Activated CD4-positive, alpha-beta T cell treated with anti-CD3 and anti-CD28 coated beads, Interleukin-2, Interleukin-6, amounts not matched to agents 100 ng/mL and 50 ng/mL, durations not matched to agents 16 hours and 8 hours (primary cell): ENCODE measurements at regions not wholly inside any gene's neighbourhood (a gene's known extent, or its start where the extent isn't known, plus 50 kb on each side); places are given as distances from the start of the nearest gene placed in this dataset.
A peak's percentile ranks its signal among the peaks of the same experiment; 100 is the strongest.
"Not testable (repeated sequence)": the region's sequence is repeated elsewhere in the genome, so short reads cannot be mapped to it uniquely, and the experiment has no call there.

Source experiments
- DNase-seq: peaks from one replicate; pipeline ENCODE4 v3.0.0-alpha.2; 2020

DNA sequence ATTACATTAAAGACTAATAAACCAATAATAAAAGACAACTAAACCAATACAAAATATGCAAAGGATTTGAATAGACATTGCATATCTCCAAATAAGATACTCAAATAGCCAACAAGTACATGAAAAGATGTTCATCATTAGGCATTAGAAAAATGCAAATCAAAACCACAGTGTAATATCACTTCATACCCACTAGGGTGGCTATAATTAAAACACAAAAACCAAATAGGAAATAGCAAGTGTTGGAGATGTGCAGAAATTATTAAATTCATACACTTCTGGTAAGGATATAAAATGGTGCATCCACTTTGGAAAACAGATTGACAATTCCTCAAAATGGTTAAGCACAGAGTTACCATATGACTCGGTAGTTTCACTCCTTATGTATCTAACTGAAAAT is 860.8 kb upstream of the DIAPH2 start:
- no peak for DNase-seq

DNA sequence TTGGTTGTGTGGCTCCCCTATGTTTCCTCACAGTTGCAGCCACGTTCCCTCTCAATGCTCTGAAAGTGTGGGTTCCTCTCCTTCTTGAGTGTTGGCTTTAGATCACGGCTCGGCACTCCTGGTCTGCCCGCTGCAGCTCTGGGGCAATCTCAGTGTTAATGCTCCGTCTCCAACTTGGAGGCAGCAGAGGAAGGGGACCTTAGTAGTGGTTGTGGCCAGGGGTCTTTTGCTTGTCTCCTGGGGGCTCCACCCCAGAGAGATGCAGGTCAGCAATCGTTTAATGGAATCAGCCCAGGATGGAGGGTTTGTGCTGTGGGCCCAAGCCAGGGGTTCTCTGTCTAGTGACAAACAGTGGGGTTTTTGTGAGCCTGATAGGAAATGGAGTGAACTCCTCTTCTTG is 849.4 kb upstream of the DIAPH2 start:
- no peak for DNase-seq

DNA sequence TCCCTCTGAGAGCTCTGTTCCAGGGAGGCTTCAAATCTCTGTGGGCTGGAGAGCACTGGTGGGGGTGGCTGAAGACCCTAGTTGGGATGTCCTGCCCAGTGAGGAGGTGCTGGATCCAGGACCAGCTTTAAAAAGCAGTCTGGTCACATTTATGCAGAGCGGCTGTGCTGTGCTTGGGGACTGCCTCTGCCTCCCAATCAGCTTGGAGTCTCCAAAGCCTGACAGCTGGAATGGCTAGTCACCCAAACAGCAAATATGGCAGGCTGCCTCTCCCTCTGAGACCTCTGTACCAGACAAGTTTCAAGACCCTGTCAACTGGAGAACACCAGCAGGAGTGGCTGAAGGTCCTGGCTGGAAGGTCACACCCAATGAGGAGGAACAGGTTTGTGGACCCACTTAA is 848.1 kb upstream of the DIAPH2 start:
- no peak for DNase-seq

DNA sequence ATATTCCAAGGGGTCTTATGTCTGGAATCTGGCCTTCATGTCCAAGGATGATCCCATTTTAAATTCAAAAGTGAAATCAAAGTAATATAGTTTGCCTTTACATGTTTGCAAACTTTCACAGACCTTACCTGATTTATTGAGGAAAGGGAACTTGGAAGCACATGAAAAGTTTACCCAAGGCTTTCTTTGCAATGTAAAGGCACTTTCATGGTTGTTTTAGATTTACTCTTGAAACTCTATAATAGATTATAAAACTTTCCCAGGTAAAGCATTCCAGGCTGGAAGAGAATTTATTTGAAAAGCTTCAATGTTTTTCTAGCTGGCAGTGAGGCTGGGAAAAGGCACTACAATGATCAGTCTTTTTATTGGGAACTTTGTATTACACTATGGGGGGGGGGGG is 842.8 kb upstream of the DIAPH2 start:
- DNase-seq, result no peak

DNA sequence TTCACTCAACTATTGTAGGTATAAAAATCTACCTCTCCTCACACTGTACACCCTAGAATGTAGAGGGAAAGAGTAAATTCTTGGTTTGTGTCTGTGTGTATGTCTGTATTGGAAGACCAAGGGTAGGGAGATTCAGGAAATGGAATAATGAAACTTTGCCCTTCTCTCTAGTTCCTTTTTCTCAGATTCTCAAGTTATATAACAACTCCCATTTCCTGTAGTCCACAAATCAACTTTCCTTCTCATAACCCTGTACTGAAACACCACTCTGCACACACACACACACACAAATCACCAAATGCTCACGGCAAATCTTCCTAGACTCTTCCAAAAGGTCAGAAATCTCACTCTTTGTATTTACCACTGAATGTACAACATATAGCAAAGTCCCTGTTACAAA is 824.5 kb upstream of the DIAPH2 start:
- DNase-seq, result no peak

DNA sequence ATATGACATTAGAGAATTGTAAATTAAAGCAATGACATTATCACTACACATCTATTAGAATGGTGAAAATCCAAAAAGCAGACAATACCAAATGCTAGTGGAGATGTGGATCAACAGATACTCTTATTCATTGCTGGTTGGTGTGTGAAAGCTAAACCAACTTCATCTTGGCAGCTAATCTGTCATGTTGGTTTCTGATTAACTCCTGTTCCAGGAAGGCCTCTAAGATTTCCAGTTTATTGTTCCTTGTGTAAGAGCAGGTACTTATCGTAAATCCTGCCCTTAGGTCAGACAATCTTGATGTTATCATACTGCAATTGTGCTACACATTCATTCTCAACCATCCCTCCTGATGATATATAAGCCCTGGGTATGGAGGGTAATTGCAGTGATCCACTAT is 809.0 kb upstream of the DIAPH2 start:
- DNase-seq, result no peak

DNA sequence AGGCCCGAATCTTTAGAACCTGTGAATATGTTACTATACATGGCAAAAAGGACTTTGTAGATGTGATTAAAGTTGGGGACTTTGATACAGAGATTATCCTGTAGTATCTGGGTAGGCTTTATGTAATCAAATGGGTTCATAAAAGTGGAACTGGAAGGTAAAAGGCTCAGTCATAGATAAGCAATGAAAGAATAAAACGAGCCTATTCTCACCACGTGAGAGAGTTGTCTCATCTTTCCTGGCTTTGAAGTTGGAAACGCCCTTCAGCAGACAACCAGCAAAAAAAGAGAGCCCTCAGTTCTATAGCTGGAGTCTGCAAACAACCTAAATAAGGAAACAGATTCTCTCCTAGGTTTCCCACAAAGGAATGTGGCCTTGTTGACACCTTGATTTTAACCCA is 805.8 kb upstream of the DIAPH2 start:
- no peak for DNase-seq

DNA sequence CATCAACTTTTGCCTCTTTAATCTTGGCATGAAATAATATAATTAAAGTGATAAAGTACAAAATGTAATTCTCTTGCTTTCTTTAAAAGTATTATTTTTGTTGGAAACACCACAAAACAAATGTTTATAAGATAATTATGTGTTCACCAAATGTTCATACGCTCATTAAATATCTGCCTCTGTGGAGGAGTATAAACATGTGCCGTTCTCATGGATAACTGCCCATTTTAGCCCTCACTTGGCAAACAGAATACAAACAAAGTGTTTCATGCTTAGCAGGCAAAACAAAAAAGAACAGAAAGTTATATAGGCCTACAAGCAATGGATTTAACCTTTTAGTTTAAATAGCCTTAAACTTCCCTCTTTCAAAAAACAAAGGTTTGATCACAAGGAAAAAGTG is 800.5 kb upstream of the DIAPH2 start:
- no peak for DNase-seq

DNA sequence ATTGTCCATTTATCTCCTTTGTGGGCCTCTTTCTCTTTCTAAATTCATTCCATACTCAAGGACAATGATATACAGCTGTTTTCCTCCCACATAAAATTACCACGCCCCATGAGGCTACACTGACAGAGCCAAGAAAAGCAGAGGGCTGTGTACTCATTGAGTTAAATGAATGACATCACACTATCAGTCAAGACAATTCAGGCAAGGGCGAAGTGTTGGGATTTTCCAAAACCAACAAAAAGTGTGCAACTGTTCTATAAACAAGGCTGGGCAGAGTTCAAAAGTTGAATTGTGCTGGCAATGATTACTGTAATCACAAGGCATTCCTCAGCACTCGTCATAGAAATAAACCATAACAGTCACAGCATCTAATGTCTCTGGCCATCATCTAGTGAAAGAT is 799.6 kb upstream of the DIAPH2 start:
- DNase-seq, result no peak

DNA sequence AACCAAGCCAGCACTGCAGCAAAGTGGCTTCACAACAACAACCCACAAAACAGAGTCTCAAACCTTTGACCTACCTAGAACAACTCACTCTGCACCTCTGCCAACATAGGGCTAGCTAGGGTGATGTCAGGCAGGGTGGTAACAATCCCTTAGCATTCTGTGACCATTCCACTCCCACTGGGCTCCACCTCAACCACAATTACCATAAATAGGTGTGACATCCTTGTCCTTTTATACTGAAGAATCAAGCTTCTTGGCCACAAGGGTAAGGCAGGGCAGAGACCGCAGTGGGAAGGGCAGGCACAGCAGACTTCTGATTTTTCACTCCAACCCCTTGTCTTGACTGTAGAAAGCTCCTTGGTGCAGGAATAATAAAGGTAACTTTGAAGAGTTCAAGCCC is 795.4 kb upstream of the DIAPH2 start:
- no peak for DNase-seq

DNA sequence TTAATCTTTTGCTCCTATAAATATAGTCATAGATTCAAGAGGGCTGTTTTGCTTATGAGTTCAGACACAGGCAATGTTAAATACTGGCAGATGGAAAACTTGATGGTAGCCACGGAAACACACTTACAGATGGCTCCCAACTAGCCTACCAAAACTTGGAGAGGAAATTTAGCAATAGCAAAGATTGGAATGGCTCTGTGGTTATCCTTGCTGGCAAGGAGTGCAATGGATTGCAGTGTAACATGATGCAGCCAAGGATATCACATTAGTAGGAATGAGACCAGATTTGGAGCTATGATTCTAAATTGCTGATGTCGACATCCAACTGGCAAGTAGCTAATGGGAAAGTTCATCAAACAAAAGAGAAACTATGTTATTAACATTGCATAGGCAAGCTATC is 791.0 kb upstream of the DIAPH2 start:
- DNase-seq, result no peak

DNA sequence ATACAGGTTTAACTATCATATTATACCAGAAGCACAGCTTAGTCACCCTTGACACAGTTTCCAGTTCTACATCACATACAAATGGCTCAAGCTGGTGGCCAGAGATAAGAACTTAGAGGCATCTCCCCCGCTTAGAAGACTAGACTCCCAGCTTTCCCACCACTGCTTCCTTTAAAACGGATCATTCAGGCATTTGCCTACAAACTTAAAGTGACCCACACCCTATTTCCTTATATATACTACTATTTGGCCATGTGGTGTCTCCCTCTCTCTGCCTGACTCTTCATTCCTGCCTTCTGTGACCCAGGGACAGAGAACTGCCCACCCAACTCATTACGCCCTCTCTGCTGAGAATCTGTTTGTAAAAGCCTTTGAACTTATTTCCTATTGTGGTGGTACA is 781.2 kb upstream of the DIAPH2 start:
- DNase-seq, result no peak

DNA sequence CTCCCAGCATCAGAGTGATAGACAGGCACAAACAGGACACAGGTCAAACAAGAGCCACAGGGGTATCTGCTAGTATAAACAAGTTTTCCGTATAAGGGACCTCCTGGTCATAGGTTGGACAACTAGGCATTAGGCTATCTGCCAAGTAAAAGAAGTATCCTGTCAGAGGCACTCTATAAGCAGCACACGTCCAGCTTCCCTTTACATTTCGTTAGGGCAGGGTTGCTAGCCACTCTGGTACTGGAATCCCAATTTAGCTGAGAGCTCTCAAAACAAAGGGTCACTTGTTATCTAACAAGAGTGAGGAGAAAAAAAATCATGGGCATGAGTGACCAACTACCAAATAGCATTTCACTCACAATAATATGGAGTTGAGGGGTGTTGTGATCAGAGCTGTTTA is 780.7 kb upstream of the DIAPH2 start:
- DNase-seq, result no peak

DNA sequence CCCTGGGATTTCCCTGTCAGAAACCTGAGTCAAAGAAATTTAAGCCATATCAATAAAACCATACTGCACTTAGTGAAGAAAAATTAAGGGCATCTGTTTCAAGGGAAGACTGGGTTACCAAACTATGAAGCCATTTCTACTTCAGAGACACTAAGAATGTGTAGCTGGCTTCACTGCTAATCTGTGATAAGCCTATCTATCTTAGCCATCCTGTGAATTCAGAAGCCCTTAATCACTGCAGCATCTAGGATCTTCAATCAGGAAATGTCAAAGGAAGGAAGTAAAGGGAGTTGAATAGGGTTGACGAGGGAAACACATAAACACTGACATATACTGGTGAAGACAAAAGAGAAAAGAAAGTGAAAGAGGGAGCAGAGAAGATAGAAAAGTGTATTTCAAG is 777.6 kb upstream of the DIAPH2 start:
- DNase-seq, result no peak

DNA sequence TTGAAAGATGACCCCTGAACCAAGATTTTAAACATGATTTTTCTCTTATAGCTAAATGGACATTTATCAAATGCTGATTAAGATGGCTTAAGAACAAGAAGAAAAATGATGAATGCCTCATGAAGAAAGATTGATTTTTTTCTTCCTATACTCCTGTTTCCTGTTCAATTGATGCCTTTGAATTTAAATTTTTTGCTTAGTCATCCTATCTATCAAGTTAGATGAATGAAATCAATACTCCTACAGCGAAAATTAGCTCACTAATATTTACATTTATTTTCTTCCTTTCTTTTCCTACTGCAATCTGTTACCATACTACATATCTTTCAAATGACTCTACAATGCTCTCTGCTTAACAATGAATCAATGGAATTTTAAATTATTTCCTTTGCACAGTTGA is 773.6 kb upstream of the DIAPH2 start:
- DNase-seq, result no peak

DNA sequence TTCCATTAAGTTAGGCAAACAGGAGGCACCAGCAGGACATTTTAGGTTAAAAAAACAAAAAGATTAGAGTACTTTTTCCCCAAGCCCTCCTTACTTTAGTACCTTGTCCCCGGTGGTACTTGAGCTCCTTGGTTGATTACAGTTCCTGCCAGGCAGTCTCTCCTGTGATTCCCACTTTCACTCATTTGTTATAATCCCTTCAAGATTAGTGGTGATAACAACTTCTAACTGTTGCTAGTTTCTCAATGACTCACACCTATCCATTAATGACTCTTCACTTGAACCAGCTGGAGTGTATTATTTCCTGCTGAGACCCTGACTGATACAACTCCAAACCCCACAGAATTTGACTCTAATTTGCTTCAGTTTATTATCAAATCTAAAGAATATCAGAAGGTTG is 765.0 kb upstream of the DIAPH2 start:
- DNase-seq, result peak; percentile 15

DNA sequence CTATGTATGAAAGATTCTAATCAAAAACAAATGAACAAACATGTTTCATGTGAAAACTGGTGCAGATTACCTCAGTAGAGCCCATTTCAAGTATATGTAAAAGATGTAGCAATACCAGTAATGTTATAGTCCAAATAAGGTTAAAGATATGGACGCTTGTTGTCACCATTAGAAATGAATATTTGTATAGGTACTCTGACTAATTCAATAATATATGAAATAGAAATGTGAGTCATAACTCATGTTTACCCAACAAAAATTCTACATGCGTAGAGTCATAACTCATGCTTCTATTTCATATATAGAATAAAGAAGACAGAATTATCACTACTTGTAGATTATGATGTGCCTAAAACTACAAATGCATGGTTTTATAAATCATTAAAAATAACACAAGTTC is 739.1 kb upstream of the DIAPH2 start:
- DNase-seq, result no peak

DNA sequence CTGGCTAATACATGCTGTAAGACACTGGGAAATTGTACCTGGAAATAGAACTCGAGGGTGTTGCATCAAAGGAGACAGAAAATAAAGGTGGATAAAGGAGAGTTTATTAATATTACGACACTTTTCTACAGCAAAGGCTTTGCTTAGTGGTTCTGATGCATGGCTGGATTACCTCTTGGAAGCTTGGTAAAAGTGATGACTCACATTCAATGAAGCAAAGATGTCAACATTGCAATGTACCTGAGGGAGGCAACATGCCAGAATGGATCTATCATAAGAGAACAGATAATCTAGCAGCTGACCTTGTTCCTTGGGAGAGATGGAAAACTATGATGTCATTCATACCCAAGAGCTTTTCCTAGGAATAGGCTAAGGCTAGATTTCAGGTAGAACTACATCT is 735.1 kb upstream of the DIAPH2 start:
- no peak for DNase-seq

DNA sequence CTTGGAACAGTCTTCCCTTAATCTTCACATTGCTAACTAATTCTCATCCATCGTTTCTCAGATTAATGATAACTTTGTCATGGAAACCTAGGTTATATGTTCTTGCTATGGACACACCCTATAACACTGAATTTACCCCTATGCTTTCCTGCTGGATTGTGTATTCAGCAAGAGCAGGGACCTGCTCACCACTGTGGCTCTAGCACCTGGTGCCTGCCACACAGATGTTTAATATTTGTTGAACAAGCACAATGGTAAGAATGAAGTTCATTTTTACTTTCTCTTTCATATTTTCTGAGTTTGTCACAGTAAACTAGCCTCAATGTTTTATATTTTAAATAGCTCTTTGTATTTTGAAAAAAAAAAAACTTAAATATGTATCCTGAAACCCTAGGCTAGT is 734.0 kb upstream of the DIAPH2 start:
- no peak for DNase-seq

DNA sequence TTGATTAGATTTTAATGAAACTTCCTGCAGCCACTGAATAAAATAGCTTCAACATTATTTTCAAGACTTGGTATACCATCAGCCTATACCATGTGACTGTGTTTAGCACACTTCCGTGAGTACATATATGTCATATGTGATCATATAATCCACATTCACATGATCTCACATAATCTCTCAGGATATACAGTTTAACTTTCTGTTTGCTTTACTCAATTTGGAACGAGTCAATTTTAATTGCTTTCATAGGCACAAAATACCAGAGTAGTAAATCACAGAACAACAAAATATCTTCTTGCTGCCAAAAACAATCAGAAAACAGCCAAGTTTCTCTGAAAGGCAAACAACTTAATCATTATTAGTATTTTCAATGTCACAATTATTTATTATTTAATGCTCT is 731.1 kb upstream of the DIAPH2 start:
- no peak for DNase-seq

DNA sequence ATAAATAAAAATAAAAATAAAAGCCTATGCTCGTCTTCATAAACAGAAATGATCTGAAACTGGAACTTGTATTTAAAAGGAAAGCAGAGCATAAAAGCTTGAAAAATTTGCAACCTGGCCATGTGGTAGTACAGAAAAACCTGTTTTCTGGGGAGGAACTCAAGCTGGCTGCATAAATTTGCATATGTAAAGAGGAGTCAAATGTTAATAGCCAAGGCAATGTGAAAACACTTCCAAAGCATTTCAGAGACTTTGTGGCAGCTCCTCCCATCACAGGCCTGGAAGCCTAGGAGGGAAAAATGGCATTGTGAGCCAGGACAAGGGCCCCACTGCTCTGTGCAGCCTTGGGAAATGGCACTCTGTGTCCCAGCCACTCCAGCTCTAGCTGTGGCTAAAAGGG is 727.9 kb upstream of the DIAPH2 start:
- no peak for DNase-seq

DNA sequence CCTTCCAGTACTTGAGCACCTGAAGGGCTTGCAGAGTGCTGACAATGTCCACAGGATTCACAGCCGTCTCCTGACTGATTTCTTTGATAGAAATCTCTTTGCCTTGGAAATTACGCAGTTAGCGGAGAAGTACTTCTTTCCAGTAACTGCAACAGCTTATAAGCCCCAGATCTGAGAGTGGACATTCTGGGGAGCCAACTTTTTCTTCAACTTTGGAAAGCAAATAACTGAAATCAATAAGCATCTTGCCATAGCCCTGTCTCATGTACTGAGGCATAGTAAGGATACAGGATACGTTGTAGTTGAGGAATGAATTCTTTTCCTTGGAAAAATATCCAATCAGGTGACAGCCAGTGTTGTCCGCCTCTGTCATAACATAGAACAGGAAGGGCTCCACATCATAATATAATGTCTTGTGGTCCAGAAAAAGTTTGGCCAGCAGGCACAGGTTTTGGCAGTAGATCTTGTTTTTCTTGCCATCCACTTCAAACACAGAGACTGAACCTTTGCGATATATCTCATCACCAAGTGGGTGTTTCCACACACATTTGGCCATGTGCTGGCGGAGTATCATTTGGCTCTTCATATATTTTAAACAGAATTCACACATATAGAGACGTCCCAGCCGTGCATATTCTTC is 711.1 kb upstream of the DIAPH2 start:
- not testable (repeated sequence) for DNase-seq

DNA sequence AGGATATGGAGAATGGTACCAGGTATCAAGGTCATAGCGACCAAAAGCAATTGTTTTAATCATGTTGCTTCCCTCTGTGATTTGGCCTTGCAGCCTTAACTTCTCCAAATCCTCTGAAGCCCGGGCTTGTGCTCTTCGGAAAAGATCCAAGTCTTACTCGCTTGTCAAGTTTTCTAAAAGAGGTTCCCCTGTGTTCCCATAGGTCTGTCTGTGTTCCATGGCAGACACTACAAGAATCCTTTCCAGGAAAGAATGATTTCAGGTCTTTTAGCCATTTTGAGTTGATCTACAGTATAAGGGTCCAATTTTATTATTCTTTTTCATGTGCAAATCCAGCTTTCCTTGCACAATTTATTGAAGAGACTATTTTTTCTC is 710.6 kb upstream of the DIAPH2 start:
- no peak for DNase-seq

DNA sequence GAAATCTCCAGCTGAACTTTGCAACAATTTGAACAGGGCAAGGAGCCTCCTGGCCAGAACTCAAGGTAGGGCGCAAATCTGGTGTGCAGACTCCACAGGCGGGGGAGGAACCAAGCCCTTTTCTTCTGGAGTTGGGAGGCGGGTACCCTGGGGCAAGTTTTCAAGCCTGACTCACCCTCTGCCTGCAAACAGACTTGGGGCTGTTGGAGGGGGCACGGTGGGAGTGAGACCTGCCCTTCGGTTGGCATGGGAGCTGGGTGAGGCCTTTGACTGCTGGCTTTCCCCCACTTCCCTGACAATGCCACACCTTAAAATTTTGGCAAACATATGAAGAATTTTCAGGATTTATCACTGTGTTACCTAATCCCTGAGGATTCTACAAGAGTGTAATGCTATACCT is 709.8 kb upstream of the DIAPH2 start:
- no peak for DNase-seq

DNA sequence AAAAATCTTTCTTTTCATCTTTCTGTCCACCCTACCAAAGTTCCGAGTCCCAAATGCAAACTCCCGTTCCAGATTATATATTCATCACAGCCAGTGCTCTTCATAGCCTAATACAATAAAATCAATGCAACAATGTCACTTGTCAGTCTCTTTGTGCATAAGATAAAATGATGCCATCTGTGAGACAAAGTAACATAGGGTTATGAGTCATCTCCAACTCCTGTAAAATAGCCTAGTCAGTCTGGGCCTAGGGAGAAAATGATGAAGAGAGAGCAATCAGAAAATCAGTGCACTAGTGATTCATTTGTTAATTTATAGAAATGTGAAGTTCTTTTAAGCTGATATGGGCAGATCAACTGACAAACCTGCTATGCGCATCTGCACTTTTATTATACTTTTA is 689.1 kb upstream of the DIAPH2 start:
- DNase-seq, result no peak

DNA sequence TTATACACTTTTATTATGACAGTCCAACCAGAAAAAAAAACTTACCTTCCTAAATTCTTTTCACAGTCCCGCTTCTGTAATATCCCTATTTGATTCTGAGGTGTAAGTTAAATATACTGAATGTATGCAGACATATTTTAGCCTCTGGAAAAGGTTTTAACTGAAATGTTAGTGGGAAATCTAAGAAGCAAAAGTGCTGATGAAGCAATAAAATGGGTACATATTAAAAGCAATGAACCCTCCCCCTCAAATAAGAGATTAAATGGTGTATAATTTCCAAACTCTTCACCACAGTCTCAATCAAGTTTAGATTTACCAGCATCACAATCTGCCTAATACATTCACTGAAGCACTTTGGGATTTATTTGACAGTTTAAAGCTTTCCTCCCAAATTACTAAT is 688.3 kb upstream of the DIAPH2 start:
- DNase-seq, result no peak
